HepG2 (cell line): ENCODE measurements at regions not wholly inside any gene's neighbourhood (a gene's known extent, or its start where the extent isn't known, plus 50 kb on each side); places are given as distances from the start of the nearest gene placed in this dataset.

Source experiments
- ATAC-seq: fragments of 200-7000 bp; cut with Tn5 transposase; 3 replicates; pipeline ENCODE4 v1.9.1; 2020; ENCODE audit warnings: mild to moderate bottlenecking, moderate library complexity
- BruUV-seq: library from RNA; stranded (reverse); fragments of 400-500 nt; replicated peaks from 2 replicates; lab custom pipeline; 2021; lab: Mats Ljungman, UMichigan
- CTCF ChIA-PET: fragments of 300-600 bp; formaldehyde crosslinking; extraction: SDS; loops from one replicate; lab custom pipeline; 2021; ENCODE audit warnings: low total read pairs, inconsistent platforms, low intra/inter-chr PET ratio; lab: Yijun Ruan, JAX
- POLR2A ChIA-PET: fragments of 350-600 bp; sonication (Branson Sonifier 250); formaldehyde crosslinking; loops from one replicate; lab custom pipeline; 2020; ENCODE audit warnings: antibody characterized with exemption, inconsistent platforms; lab: Yijun Ruan, JAX
- DNase-seq: peaks from one replicate; pipeline ENCODE4 v3.0.0-alpha.2; 2015; ENCODE audit warnings: low spot score
- FAIRE-seq: peaks from 3 replicates; lab custom pipeline; 2011; peaks lifted over from hg19 to GRCh38; lab: Jason Lieb, UNC
- H2AFZ ChIP-seq: one replicate; pipeline ENCODE4 v1.6.1; 2011; ENCODE audit warnings: low read length, inconsistent platforms
- H3K27ac ChIP-seq: fragments of 300-600 bp; 3 replicates; pipeline ENCODE4 v1.8.0; 2011; ENCODE audit warnings: mixed run types, mild to moderate bottlenecking, mixed read lengths, low read length, inconsistent platforms; ENCODE audit not compliant: insufficient read depth; ENCODE audit errors: extremely low read length
- H3K27me3 ChIP-seq, 2 experiments: fragments of 200-600 bp in 1 of 2; 2 replicates in 1 of 2; 3 replicates in 1 of 2; pipeline versions ENCODE4 v1.6.0 to v1.8.0; 2011; ENCODE audit warnings: low read length in 2 of 2, mild to moderate bottlenecking in 2 of 2, moderate library complexity in 2 of 2, inconsistent platforms in 1 of 2; ENCODE audit not compliant: insufficient read depth in 2 of 2, control insufficient read depth in 1 of 2
- H3K36me3 ChIP-seq, 2 experiments: fragments of 200-600 bp in 1 of 2; replicated peaks in 1 of 2; 2 replicates in 1 of 2; 3 replicates in 1 of 2; pipeline versions ENCODE4 v1.5.1 to v1.8.0; 2011; ENCODE audit warnings: low read length in 2 of 2, inconsistent platforms in 1 of 2; ENCODE audit not compliant: insufficient read depth in 2 of 2, control insufficient read depth in 1 of 2
- H3K4me1 ChIP-seq: 2 replicates; pipeline ENCODE4 v1.5.1; 2012; ENCODE audit warnings: low read length, inconsistent platforms; ENCODE audit not compliant: insufficient read depth
- H3K4me2 ChIP-seq: 2 replicates; pipeline ENCODE4 v1.6.0; 2011; ENCODE audit warnings: low read depth, low read length, inconsistent platforms
- H3K4me3 ChIP-seq, 3 experiments: fragments of 200-600 bp in 1 of 3; sonication (generic), shearing (Covaris generic) in 1 of 3; replicated peaks in 1 of 3; 2 replicates each; pipeline ENCODE4 v1.5.1; 2011 to 2016; ENCODE audit warnings: low read length in 3 of 3, inconsistent platforms in 2 of 3, low read depth in 2 of 3, mild to moderate bottlenecking in 2 of 3, control low read depth in 1 of 3, mixed read lengths in 1 of 3; ENCODE audit not compliant: insufficient read depth in 1 of 3
- H3K79me2 ChIP-seq: one replicate; pipeline ENCODE4 v1.6.1; 2011; ENCODE audit warnings: low read length, inconsistent platforms; ENCODE audit not compliant: insufficient read depth
- H3K9ac ChIP-seq: 2 replicates; pipeline ENCODE4 v1.6.0; 2011; ENCODE audit warnings: mild to moderate bottlenecking, low read depth, low read length, inconsistent platforms; ENCODE audit not compliant: insufficient read depth
- H3K9me3 ChIP-seq: 2 replicates; pipeline ENCODE4 v1.5.1; 2012; ENCODE audit warnings: mild to moderate bottlenecking, low read length
- H4K20me1 ChIP-seq: 2 replicates; pipeline ENCODE4 v1.6.0; 2011; ENCODE audit warnings: inconsistent platforms, mild to moderate bottlenecking, low read length, moderate library complexity; ENCODE audit not compliant: insufficient read depth
- BRF2 ChIP-seq: sonication (generic); formaldehyde crosslinking; IDR thresholded peaks from 2 replicates; pipeline ENCODE4 v1.8.1; 2022; ENCODE audit warnings: mild to moderate bottlenecking, missing genetic modification reagents
- FIP1L1 ChIP-seq: fragments of 200-400 bp; formaldehyde crosslinking; IDR thresholded peaks from 2 replicates; pipeline ENCODE4 v1.6.1; 2018; ENCODE audit warnings: low read depth, mild to moderate bottlenecking, low read length, moderate library complexity, borderline replicate concordance; ENCODE audit not compliant: insufficient read depth
- HMGXB4 ChIP-seq, 2 experiments: sonication (generic) in 1 of 2; formaldehyde crosslinking in 1 of 2; IDR thresholded peaks; 2 replicates each; pipeline versions ENCODE4 v1.4.0 to v1.6.1; 2018 to 2020; ENCODE audit warnings: missing genetic modification reagents in 2 of 2, borderline replicate concordance in 1 of 2, low read depth in 1 of 2, mild to moderate bottlenecking in 1 of 2, missing biosample characterization in 1 of 2
- IRF2 ChIP-seq: IDR thresholded peaks from 2 replicates; pipeline ENCODE4 v1.6.1; 2018; ENCODE audit warnings: missing genetic modification reagents, missing compliant biosample characterization
- JDP2 ChIP-seq: sonication (generic); formaldehyde crosslinking; IDR thresholded peaks from 2 replicates; pipeline ENCODE4 v1.8.1; 2022; ENCODE audit warnings: missing genetic modification reagents, borderline replicate concordance
- NFRKB ChIP-seq: fragments of 450-650 bp; IDR thresholded peaks from 2 replicates; pipeline ENCODE4 v1.6.1; 2017
- SNRNP70 ChIP-seq: fragments of 200-400 bp; formaldehyde crosslinking; IDR thresholded peaks from 2 replicates; pipeline ENCODE4 v1.6.1; 2017; ENCODE audit warnings: mild to moderate bottlenecking, low read depth, low read length, moderate library complexity
- ZFP91 ChIP-seq: sonication (generic); formaldehyde crosslinking; IDR thresholded peaks from 2 replicates; pipeline ENCODE4 v1.9.0; 2022; ENCODE audit warnings: missing genetic modification reagents, mild to moderate bottlenecking, borderline replicate concordance
- ZNF136 ChIP-seq: sonication (generic); formaldehyde crosslinking; IDR thresholded peaks from 2 replicates; pipeline ENCODE4 v1.8.1; 2022; ENCODE audit warnings: low read depth, mild to moderate bottlenecking, moderate library complexity, missing genetic modification reagents
- ZNF326 ChIP-seq: sonication (generic); formaldehyde crosslinking; IDR thresholded peaks from 2 replicates; pipeline ENCODE4 v1.4.0; 2020; ENCODE audit warnings: missing genetic modification reagents, borderline replicate concordance
- ZNF772 ChIP-seq: sonication (generic); formaldehyde crosslinking; IDR thresholded peaks from 2 replicates; pipeline ENCODE4 v1.5.0; 2020; ENCODE audit warnings: mild to moderate bottlenecking, missing genetic modification reagents
- WGBS: methylation state at CpG from one replicate; pipeline ENCODE4 v1.1.6; 2017; ENCODE audit warnings: low lambda C conversion rate; 5-methylcytosine and 5-hydroxymethylcytosine counted together
- in situ Hi-C: cut with HindIII; loops from 2 replicates; pipeline ENCODE4 v1.10.0; 2017; ENCODE audit warnings: low pct_unique_long_range_greater_than_20kb; ENCODE audit not compliant: extremely low pct_ligation_motif_present
- intact Hi-C: fragments of 100-400 bp; cut with micrococcal nuclease; formaldehyde crosslinking; loops from one replicate; pipeline ENCODE4 v1.10.0; 2022; ENCODE audit not compliant: unreplicated experiment

GRCh38 chr12:132390287-132391076, 61.1 kb upstream of the GALNT9 start:
- WGBS = 23% methylated on average over 18 of the region's 23 CpGs
- H3K27me3 ChIP-seq = peaks cover 26 to 82% of the 10 kb centered on the region in 2 experiments
- POLR2A ChIA-PET = no interaction called here
- H3K4me3 ChIP-seq = no peak overlapping the region
- H3K27ac ChIP-seq = no peak overlapping the region
- in situ Hi-C loops = no loop called here
- ATAC-seq = no peak
- no peak overlapping the region for H2AFZ ChIP-seq
- no peak for DNase-seq
- no peak overlapping the region for H3K4me2 ChIP-seq
- H3K4me1 ChIP-seq = no peaks in the 10 kb centered on the region
- no peak for FAIRE-seq
- H3K9ac ChIP-seq = no peak overlapping the region
- no peak for TF ChIP-seq ZNF136 (CRISPR knock-in tag)
- H3K79me2 ChIP-seq = no peaks in the 10 kb centered on the region
- peaks cover 5% of the 10 kb centered on the region; the same call in 1 of the 2 replicates for H4K20me1 ChIP-seq
- CTCF ChIA-PET = no interaction called here
- no peaks in the 10 kb centered on the region for H3K9me3 ChIP-seq
- BruUV-seq = no TSS peak
- intact Hi-C loops = no loop called here
- H3K36me3 ChIP-seq = no peaks in the 10 kb centered on the region

GRCh38 chr12:132389526-132390286, 60.3 kb upstream of the GALNT9 start:
- Histone ChIP-seq H3K36me3 (no peaks in the 10 kb centered on the region), H3K9ac (no peak overlapping the region), H3K4me2 (no peak overlapping the region), H3K4me1 (no peaks in the 10 kb centered on the region), H3K79me2 (no peaks in the 10 kb centered on the region), H2AFZ (no peak overlapping the region), H3K9me3 (no peaks in the 10 kb centered on the region), H3K27me3 (peaks cover 21 to 82% of the 10 kb centered on the region in 2 experiments), H3K27ac (no peak overlapping the region), H3K4me3 (no peak overlapping the region), H4K20me1 (peaks cover 5% of the 10 kb centered on the region; the same call in 1 of the 2 replicates)
- 12% methylated on average over 8 of the region's 21 CpGs for WGBS
- FAIRE-seq (no peak), ATAC-seq (no peak), DNase-seq (no peak)
- ChIA-PET POLR2A (no interaction called here), CTCF (no interaction called here)
- in situ Hi-C loops (no loop called here), intact Hi-C loops (no loop called here)
- BruUV-seq = no TSS peak
- TF ChIP-seq ZNF772 (CRISPR knock-in tag) = no peak
- no peak for TF ChIP-seq FIP1L1
- TF ChIP-seq IRF2 = no peak
- no peak for TF ChIP-seq JDP2
- TF ChIP-seq ZFP91 (CRISPR knock-in tag) = no peak
- TF ChIP-seq NFRKB = no peak
- no peak for TF ChIP-seq ZNF326 (CRISPR knock-in tag)
- TF ChIP-seq SNRNP70 = no peak
- no peak for TF ChIP-seq BRF2 (CRISPR knock-in tag)
- no peak for TF ChIP-seq HMGXB4 (CRISPR knock-in tag; IDR thresholded peaks at IDR 0.05; ENCODE audit: borderline replicate concordance in 1 of 2, low read depth in 1 of 2)
